ENCODE measurements at regions not wholly inside any gene's neighbourhood (a gene's known extent, or its start where the extent isn't known, plus 50 kb on each side); places are given as distances from the start of the nearest gene placed in this dataset.

DNA sequence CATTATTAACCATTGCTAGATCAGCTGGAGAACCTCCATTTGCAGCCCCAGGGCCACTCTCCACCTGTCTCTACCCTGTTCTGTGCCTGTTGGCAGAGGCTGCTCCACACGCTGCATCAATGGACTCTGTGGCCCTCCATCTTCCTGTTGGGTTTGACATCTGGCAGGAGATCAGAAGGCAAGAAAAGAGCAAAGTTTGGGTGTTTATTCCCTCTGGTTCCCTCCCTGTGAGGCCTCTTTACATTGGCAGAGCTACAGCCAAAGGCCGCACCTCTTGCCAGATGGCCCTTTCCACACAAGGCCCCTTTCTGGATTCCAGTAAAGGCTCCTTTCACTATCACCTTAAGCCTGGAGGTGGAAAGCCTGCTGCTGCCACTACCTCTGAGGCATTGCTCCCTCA, 110.9 kb upstream of the RND3 start:
- TF ChIP-seq SNAI2 (CRISPR knock-in tag; IDR thresholded peaks at IDR 0.05) (no peak), TCF4 (CRISPR knock-in tag; IDR thresholded peaks at IDR 0.05; ENCODE audit: borderline replicate concordance) (no peak), PPARA (CRISPR knock-in tag; IDR thresholded peaks at IDR 0.05; ENCODE audit: borderline replicate concordance) (no peak), OSR1 (CRISPR knock-in tag; IDR thresholded peaks at IDR 0.05) (no peak), ZNF8 (CRISPR knock-in tag; IDR thresholded peaks at IDR 0.05) (no peak), GLIS3 (CRISPR knock-in tag; IDR thresholded peaks at IDR 0.05) (no peak), RARB (CRISPR knock-in tag; IDR thresholded peaks at IDR 0.05) (no peak), ZFP3 (CRISPR knock-in tag; IDR thresholded peaks at IDR 0.05) (no peak), ESRRG (CRISPR knock-in tag; IDR thresholded peaks at IDR 0.05) (no peak), ZNF565 (CRISPR knock-in tag; conservative IDR thresholded peaks at IDR 0.05; ENCODE audit: low read depth) (no peak), ZNF70 (CRISPR knock-in tag; IDR thresholded peaks at IDR 0.05) (no peak), CSDC2 (CRISPR knock-in tag; IDR thresholded peaks at IDR 0.05) (no peak), ZFP30 (CRISPR knock-in tag; IDR thresholded peaks at IDR 0.05) (no peak), TOX (CRISPR knock-in tag; IDR thresholded peaks at IDR 0.05; ENCODE audit: borderline replicate concordance) (no peak)
- TF ChIP-seq, protein P1, sequence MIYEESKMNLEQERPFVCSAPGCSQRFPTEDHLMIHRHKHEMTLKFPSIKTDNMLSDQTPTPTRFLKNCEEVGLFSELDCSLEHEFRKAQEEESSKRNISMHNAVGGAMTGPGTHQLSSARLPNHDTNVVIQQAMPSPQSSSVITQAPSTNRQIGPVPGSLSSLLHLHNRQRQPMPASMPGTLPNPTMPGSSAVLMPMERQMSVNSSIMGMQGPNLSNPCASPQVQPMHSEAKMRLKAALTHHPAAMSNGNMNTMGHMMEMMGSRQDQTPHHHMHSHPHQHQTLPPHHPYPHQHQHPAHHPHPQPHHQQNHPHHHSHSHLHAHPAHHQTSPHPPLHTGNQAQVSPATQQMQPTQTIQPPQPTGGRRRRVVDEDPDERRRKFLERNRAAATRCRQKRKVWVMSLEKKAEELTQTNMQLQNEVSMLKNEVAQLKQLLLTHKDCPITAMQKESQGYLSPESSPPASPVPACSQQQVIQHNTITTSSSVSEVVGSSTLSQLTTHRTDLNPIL (CRISPR knock-in tag; IDR thresholded peaks at IDR 0.05; ENCODE audit: low read depth) = no peak
- TF ChIP-seq, protein P2, sequence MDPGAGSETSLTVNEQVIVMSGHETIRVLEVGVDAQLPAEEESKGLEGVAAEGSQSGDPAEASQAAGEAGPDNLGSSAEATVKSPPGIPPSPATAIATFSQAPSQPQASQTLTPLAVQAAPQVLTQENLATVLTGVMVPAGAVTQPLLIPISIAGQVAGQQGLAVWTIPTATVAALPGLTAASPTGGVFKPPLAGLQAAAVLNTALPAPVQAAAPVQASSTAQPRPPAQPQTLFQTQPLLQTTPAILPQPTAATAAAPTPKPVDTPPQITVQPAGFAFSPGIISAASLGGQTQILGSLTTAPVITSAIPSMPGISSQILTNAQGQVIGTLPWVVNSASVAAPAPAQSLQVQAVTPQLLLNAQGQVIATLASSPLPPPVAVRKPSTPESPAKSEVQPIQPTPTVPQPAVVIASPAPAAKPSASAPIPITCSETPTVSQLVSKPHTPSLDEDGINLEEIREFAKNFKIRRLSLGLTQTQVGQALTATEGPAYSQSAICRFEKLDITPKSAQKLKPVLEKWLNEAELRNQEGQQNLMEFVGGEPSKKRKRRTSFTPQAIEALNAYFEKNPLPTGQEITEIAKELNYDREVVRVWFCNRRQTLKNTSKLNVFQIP (CRISPR knock-in tag; IDR thresholded peaks at IDR 0.05; ENCODE audit: borderline replicate concordance, low read depth) = no peak
- TF ChIP-seq, protein P3, sequence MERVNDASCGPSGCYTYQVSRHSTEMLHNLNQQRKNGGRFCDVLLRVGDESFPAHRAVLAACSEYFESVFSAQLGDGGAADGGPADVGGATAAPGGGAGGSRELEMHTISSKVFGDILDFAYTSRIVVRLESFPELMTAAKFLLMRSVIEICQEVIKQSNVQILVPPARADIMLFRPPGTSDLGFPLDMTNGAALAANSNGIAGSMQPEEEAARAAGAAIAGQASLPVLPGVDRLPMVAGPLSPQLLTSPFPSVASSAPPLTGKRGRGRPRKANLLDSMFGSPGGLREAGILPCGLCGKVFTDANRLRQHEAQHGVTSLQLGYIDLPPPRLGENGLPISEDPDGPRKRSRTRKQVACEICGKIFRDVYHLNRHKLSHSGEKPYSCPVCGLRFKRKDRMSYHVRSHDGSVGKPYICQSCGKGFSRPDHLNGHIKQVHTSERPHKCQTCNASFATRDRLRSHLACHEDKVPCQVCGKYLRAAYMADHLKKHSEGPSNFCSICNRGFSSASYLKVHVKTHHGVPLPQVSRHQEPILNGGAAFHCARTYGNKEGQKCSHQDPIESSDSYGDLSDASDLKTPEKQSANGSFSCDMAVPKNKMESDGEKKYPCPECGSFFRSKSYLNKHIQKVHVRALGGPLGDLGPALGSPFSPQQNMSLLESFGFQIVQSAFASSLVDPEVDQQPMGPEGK (CRISPR knock-in tag; IDR thresholded peaks at IDR 0.05; ENCODE audit: borderline replicate concordance) = no peak
- ATAC-seq = no peak

DNA sequence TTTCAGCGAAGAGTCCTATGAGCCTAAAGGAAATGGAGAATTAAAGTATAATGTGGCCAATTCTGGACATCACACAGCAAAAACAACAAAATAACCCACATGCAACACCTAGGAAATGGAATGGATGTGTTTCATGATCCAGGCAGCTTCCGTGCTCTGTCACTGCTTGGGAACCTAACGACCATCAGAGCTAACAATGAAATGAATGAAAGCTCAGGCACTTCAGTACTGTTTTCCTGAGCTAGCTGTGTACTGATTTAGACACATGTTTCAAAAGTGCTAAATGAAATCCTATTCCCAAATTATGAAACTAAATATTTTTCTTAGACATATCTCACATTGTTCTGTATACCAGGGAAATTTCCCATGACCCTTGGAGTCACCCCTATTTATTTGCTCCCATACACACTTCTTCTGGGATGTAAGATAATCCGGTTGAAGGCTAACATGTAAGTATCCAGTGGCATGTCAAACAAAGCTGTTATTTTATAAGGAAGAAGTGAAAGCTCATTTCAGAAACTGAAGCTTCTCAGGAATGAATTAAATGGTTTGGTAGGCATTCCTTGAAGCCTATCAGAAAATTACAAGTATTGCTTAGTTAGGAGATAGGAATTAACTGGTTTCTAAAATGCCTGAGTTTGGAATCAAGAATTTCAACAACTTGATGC, 108.5 kb upstream of the RND3 start:
- TF ChIP-seq, protein P4, sequence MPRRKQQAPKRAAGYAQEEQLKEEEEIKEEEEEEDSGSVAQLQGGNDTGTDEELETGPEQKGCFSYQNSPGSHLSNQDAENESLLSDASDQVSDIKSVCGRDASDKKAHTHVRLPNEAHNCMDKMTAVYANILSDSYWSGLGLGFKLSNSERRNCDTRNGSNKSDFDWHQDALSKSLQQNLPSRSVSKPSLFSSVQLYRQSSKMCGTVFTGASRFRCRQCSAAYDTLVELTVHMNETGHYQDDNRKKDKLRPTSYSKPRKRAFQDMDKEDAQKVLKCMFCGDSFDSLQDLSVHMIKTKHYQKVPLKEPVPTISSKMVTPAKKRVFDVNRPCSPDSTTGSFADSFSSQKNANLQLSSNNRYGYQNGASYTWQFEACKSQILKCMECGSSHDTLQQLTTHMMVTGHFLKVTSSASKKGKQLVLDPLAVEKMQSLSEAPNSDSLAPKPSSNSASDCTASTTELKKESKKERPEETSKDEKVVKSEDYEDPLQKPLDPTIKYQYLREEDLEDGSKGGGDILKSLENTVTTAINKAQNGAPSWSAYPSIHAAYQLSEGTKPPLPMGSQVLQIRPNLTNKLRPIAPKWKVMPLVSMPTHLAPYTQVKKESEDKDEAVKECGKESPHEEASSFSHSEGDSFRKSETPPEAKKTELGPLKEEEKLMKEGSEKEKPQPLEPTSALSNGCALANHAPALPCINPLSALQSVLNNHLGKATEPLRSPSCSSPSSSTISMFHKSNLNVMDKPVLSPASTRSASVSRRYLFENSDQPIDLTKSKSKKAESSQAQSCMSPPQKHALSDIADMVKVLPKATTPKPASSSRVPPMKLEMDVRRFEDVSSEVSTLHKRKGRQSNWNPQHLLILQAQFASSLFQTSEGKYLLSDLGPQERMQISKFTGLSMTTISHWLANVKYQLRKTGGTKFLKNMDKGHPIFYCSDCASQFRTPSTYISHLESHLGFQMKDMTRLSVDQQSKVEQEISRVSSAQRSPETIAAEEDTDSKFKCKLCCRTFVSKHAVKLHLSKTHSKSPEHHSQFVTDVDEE (CRISPR knock-in tag; IDR thresholded peaks at IDR 0.05) = no peak
- no peak for TF ChIP-seq OSR1 (CRISPR knock-in tag; IDR thresholded peaks at IDR 0.05)
- TF ChIP-seq PPARA (CRISPR knock-in tag; IDR thresholded peaks at IDR 0.05; ENCODE audit: borderline replicate concordance) = no peak
- no peak for TF ChIP-seq ARNTL (CRISPR knock-in tag; IDR thresholded peaks at IDR 0.05; ENCODE audit: borderline replicate concordance, low read depth)
- no peak for TF ChIP-seq ESRRG (CRISPR knock-in tag; IDR thresholded peaks at IDR 0.05)
- no peak for TF ChIP-seq TOX (CRISPR knock-in tag; IDR thresholded peaks at IDR 0.05; ENCODE audit: borderline replicate concordance)
- TF ChIP-seq, protein P2 (CRISPR knock-in tag; IDR thresholded peaks at IDR 0.05; ENCODE audit: borderline replicate concordance, low read depth) = no peak
- TF ChIP-seq, protein P5, sequence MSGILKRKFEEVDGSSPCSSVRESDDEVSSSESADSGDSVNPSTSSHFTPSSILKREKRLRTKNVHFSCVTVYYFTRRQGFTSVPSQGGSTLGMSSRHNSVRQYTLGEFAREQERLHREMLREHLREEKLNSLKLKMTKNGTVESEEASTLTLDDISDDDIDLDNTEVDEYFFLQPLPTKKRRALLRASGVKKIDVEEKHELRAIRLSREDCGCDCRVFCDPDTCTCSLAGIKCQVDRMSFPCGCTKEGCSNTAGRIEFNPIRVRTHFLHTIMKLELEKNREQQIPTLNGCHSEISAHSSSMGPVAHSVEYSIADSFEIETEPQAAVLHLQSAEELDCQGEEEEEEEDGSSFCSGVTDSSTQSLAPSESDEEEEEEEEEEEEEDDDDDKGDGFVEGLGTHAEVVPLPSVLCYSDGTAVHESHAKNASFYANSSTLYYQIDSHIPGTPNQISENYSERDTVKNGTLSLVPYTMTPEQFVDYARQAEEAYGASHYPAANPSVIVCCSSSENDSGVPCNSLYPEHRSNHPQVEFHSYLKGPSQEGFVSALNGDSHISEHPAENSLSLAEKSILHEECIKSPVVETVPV (CRISPR knock-in tag; IDR thresholded peaks at IDR 0.05) = no peak
- ATAC-seq = peak; percentile 45
